Stimulated activated naive CD8-positive, alpha-beta T cell treated with anti-CD3 and anti-CD28 coated beads, Interleukin-15, amount 100 ng/mL, for 72 hours (primary cell): ENCODE measurements at regions not wholly inside any gene's neighbourhood (a gene's known extent, or its start where the extent isn't known, plus 50 kb on each side); places are given as distances from the start of the nearest gene placed in this dataset.
"Not testable (repeated sequence)": the region's sequence is repeated elsewhere in the genome, so short reads cannot be mapped to it uniquely, and the experiment has no call there.

Experiments used
- ATAC-seq: fragments of 150-1000 bp; cut with Tn5 transposase; 2 replicates; pipeline ENCODE4 v1.10.0; 2021; ENCODE audit warnings: mild to moderate bottlenecking, moderate library complexity
- DNase-seq, 2 donors: peaks; one replicate each; pipeline ENCODE4 v3.0.0; 2021 to 2022
- H3K27ac Mint-ChIP-seq, 2 donors: one replicate each; pipeline ENCODE4 v1.8.0; 2022; ENCODE audit warnings: mild to moderate bottlenecking in 2 of 2, mixed read lengths in 2 of 2, moderate library complexity in 2 of 2
- H3K27me3 Mint-ChIP-seq: one replicate; pipeline ENCODE4 v1.8.0; 2022; ENCODE audit warnings: mixed read lengths
- H3K4me1 Mint-ChIP-seq: one replicate; pipeline ENCODE4 v1.8.0; 2022; ENCODE audit warnings: mild to moderate bottlenecking, mixed read lengths
- H3K4me3 Mint-ChIP-seq, 2 donors: one replicate each; pipeline ENCODE4 v1.8.0; 2022; ENCODE audit warnings: mild to moderate bottlenecking in 2 of 2, mixed read lengths in 2 of 2, moderate library complexity in 1 of 2
- H3K9me3 Mint-ChIP-seq, 2 donors: one replicate each; pipeline ENCODE4 v1.8.0; 2022; ENCODE audit warnings: mixed read lengths in 2 of 2

- no peak for DNase-seq
- Mint-ChIP-seq H3K9me3 (no peaks in the 10 kb centered on the region), H3K27ac (no peak overlapping the region), H3K27me3 (no peaks in the 10 kb centered on the region), H3K4me3 (no peak overlapping the region), H3K4me1 (no peaks in the 10 kb centered on the region)
- ATAC-seq = no peak
Measured at GRCh38 chr4:66328803-66329574, 658.7 kb upstream of the EPHA5 start.

GRCh38 chr4:66307641-66308438, 637.6 kb upstream of the EPHA5 start:
- Mint-ChIP-seq H3K9me3 (peaks cover 14 to 15% of the 10 kb centered on the region in 2 donors), H3K4me1 (no peaks in the 10 kb centered on the region), H3K27me3 (no peaks in the 10 kb centered on the region), H3K4me3 (no peak overlapping the region), H3K27ac (no peak overlapping the region)
- no peak for ATAC-seq
- DNase-seq = no peak

GRCh38 chr4:66300336-66300934, 630.1 kb upstream of the EPHA5 start:
- no peaks in the 10 kb centered on the region for H3K4me1 Mint-ChIP-seq
- no peak overlapping the region for H3K4me3 Mint-ChIP-seq
- peaks cover 0 to 12% of the 10 kb centered on the region in 2 donors for H3K9me3 Mint-ChIP-seq
- ATAC-seq = no peak
- H3K27me3 Mint-ChIP-seq = no peaks in the 10 kb centered on the region
- no peak for DNase-seq
- H3K27ac Mint-ChIP-seq = no peak overlapping the region

GRCh38 chr4:66298569-66298968, 628.3 kb upstream of the EPHA5 start:
- no peak overlapping the region for H3K4me3 Mint-ChIP-seq
- no peak overlapping the region for H3K27ac Mint-ChIP-seq
- H3K9me3 Mint-ChIP-seq = peaks cover 0 to 12% of the 10 kb centered on the region in 2 donors
- H3K4me1 Mint-ChIP-seq = no peaks in the 10 kb centered on the region
- H3K27me3 Mint-ChIP-seq = no peaks in the 10 kb centered on the region
- DNase-seq (no peak), ATAC-seq (no peak)

GRCh38 chr4:66297703-66298102, 627.4 kb upstream of the EPHA5 start:
- H3K27ac Mint-ChIP-seq = no peak overlapping the region
- no peak overlapping the region for H3K4me3 Mint-ChIP-seq
- no peaks in the 10 kb centered on the region for H3K4me1 Mint-ChIP-seq
- ATAC-seq (no peak), DNase-seq (no peak)
- peaks cover 0 to 12% of the 10 kb centered on the region in 2 donors for H3K9me3 Mint-ChIP-seq
- no peaks in the 10 kb centered on the region for H3K27me3 Mint-ChIP-seq

- Mint-ChIP-seq H3K27ac (no peak overlapping the region), H3K9me3 (peaks cover 0 to 4% of the 10 kb centered on the region in 2 donors), H3K4me1 (no peaks in the 10 kb centered on the region), H3K27me3 (no peaks in the 10 kb centered on the region), H3K4me3 (no peak overlapping the region)
- DNase-seq = no peak
- no peak for ATAC-seq
Measured at GRCh38 chr4:66294638-66295037, 624.3 kb upstream of the EPHA5 start.

- H3K27me3 Mint-ChIP-seq = no peaks in the 10 kb centered on the region
- H3K4me3 Mint-ChIP-seq = no peak overlapping the region
Measured at GRCh38 chr4:66284991-66285451, 614.7 kb upstream of the EPHA5 start.

GRCh38 chr4:66279084-66279483, 608.8 kb upstream of the EPHA5 start:
- no peak overlapping the region for H3K27ac Mint-ChIP-seq
- ATAC-seq (no peak), DNase-seq (no peak)
- no peaks in the 10 kb centered on the region for H3K27me3 Mint-ChIP-seq
- H3K4me1 Mint-ChIP-seq = no peaks in the 10 kb centered on the region
- peaks cover 8 to 14% of the 10 kb centered on the region in 2 donors for H3K9me3 Mint-ChIP-seq
- H3K4me3 Mint-ChIP-seq = no peak overlapping the region

More at GRCh38 chr4:66284991-66285451, 614.7 kb upstream of the EPHA5 start:
- DNase-seq (no peak), ATAC-seq (no peak)
- Mint-ChIP-seq H3K9me3 (peaks cover 0 to 4% of the 10 kb centered on the region in 2 donors), H3K27ac (no peak overlapping the region), H3K4me1 (no peaks in the 10 kb centered on the region)

GRCh38 chr4:66275411-66276038, 605.2 kb upstream of the EPHA5 start:
- H3K27ac Mint-ChIP-seq = no peak overlapping the region
- H3K4me1 Mint-ChIP-seq = no peaks in the 10 kb centered on the region
- H3K9me3 Mint-ChIP-seq = peaks cover 4 to 14% of the 10 kb centered on the region in 2 donors
- DNase-seq (no peak), ATAC-seq (no peak)
- no peak overlapping the region for H3K4me3 Mint-ChIP-seq
- no peaks in the 10 kb centered on the region for H3K27me3 Mint-ChIP-seq

GRCh38 chr4:66273110-66273509, 602.8 kb upstream of the EPHA5 start:
- ATAC-seq (no peak), DNase-seq (no peak)
- Mint-ChIP-seq H3K4me3 (no peak overlapping the region), H3K9me3 (peaks cover 9 to 10% of the 10 kb centered on the region in 2 donors), H3K27ac (no peak overlapping the region), H3K27me3 (no peaks in the 10 kb centered on the region), H3K4me1 (no peaks in the 10 kb centered on the region)

- not testable (repeated sequence) for H3K4me1 Mint-ChIP-seq, H3K9me3 Mint-ChIP-seq, H3K27me3 Mint-ChIP-seq, H3K27ac Mint-ChIP-seq, H3K4me3 Mint-ChIP-seq, ATAC-seq, DNase-seq
Measured at GRCh38 chr4:66270356-66270755, 600.1 kb upstream of the EPHA5 start.

GRCh38 chr4:66266554-66266953, 596.3 kb upstream of the EPHA5 start:
- not testable (repeated sequence) for H3K27ac Mint-ChIP-seq, H3K4me3 Mint-ChIP-seq, H3K4me1 Mint-ChIP-seq, DNase-seq, ATAC-seq, H3K9me3 Mint-ChIP-seq, H3K27me3 Mint-ChIP-seq

GRCh38 chr4:66266035-66266434, 595.7 kb upstream of the EPHA5 start:
- DNase-seq (no peak), ATAC-seq (no peak)
- Mint-ChIP-seq H3K27ac (no peak overlapping the region), H3K4me1 (no peaks in the 10 kb centered on the region), H3K27me3 (no peaks in the 10 kb centered on the region), H3K4me3 (no peak overlapping the region), H3K9me3 (peaks cover 0 to 5% of the 10 kb centered on the region in 2 donors)

- ATAC-seq = no peak
- H3K4me3 Mint-ChIP-seq = no peak overlapping the region
- H3K4me1 Mint-ChIP-seq = no peaks in the 10 kb centered on the region
- H3K27me3 Mint-ChIP-seq = no peaks in the 10 kb centered on the region
- H3K9me3 Mint-ChIP-seq = peaks cover 7 to 8% of the 10 kb centered on the region in 2 donors
- no peak for DNase-seq
- no peak overlapping the region for H3K27ac Mint-ChIP-seq
Measured at GRCh38 chr4:66252291-66252690, 582.0 kb upstream of the EPHA5 start.

- H3K27ac Mint-ChIP-seq = no peak overlapping the region
- DNase-seq = no peak
- H3K9me3 Mint-ChIP-seq = peaks cover 8 to 30% of the 10 kb centered on the region in 2 donors
- ATAC-seq = no peak
- H3K4me1 Mint-ChIP-seq = no peaks in the 10 kb centered on the region
- H3K27me3 Mint-ChIP-seq = no peaks in the 10 kb centered on the region
- H3K4me3 Mint-ChIP-seq = no peak overlapping the region
Measured at GRCh38 chr4:66246643-66247042, 576.4 kb upstream of the EPHA5 start.
